ENCODE measurements at regions not wholly inside any gene's neighbourhood (a gene's known extent, or its start where the extent isn't known, plus 50 kb on each side); places are given as distances from the start of the nearest gene placed in this dataset.

GRCh38 chr9:104293877-104294276 is 199.8 kb downstream of the SMC2 start (continued):
- TF ChIP-seq SRSF9 (IDR thresholded peaks at IDR 0.05; ENCODE audit: borderline replicate concordance, insufficient read depth, low read depth, low read length, poor library complexity, severe bottlenecking), result no peak
- TF ChIP-seq CTCF (CRISPR knock-in tag; IDR thresholded peaks at IDR 0.05), result no peak
- TF ChIP-seq MXD3 (CRISPR knock-in tag; IDR thresholded peaks at IDR 0.05), result no peak
- TF ChIP-seq RBAK (CRISPR knock-in tag; IDR thresholded peaks at IDR 0.05), result no peak
- no peak for TF ChIP-seq ELF3 (CRISPR knock-in tag; IDR thresholded peaks at IDR 0.05)
- TF ChIP-seq SMAD1 (CRISPR knock-in tag; IDR thresholded peaks at IDR 0.05; ENCODE audit: borderline replicate concordance, low read depth), result no peak

GRCh38 chr9:104300124-104300523 is 203.9 kb upstream of the OR13F1 start:
- no peaks in the 10 kb centered on the region for H4K20me1 ChIP-seq (ENCODE audit: insufficient read depth, low read length)
- in situ Hi-C loops (cut with HindIII; ENCODE audit: extremely low pct_ligation_motif_present, low pct_unique_long_range_greater_than_20kb), result no loop called here
- H3K9ac ChIP-seq (ENCODE audit: insufficient read depth, low read depth, low read length), result no peak overlapping the region
- intact Hi-C loops (cut with micrococcal nuclease; ENCODE audit: unreplicated experiment), result no loop called here
- FAIRE-seq (no peak), ATAC-seq (no peak), DNase-seq (ENCODE audit: low spot score) (no peak)
- H3K27me3 ChIP-seq (ENCODE audit: control insufficient read depth in 1 of 2, insufficient read depth in 2 of 2, low read length in 2 of 2), result no peaks in the 10 kb centered on the region
- WGBS (ENCODE audit: low lambda C conversion rate), result 0% methylated on average over 1 of the region's 1 CpG
- H3K36me3 ChIP-seq (replicated peaks in 1 of 2; ENCODE audit: control insufficient read depth in 1 of 2, insufficient read depth in 2 of 2, low read length in 2 of 2), result no peaks in the 10 kb centered on the region
- H3K4me1 ChIP-seq (ENCODE audit: insufficient read depth, low read length), result no peaks in the 10 kb centered on the region
- no peaks in the 10 kb centered on the region for H3K9me3 ChIP-seq (ENCODE audit: low read length)
- no peak overlapping the region for H2AFZ ChIP-seq (ENCODE audit: low read length)
- no peak overlapping the region for H3K4me3 ChIP-seq (replicated peaks in 1 of 3; ENCODE audit: insufficient read depth in 1 of 3, low read depth in 2 of 3, low read length in 3 of 3)
- H3K79me2 ChIP-seq (ENCODE audit: insufficient read depth, low read length), result no peaks in the 10 kb centered on the region
- no peak overlapping the region for H3K4me2 ChIP-seq (ENCODE audit: low read depth, low read length)
- TF ChIP-seq TBL1XR1 (IDR thresholded peaks at IDR 0.05; ENCODE audit: borderline replicate concordance, low read length, partially characterized antibody) (no peak), MAFK (conservative IDR thresholded peaks at IDR 0.05 in 1 of 2, IDR thresholded peaks at IDR 0.05 in 1 of 2; ENCODE audit: low read length in 2 of 2) (peak; percentile 93 to 96), FOXO4 (CRISPR knock-in tag; conservative IDR thresholded peaks at IDR 0.05) (no peak), ZNF432 (CRISPR knock-in tag; IDR thresholded peaks at IDR 0.05; ENCODE audit: borderline replicate concordance) (no peak), SALL2 (CRISPR knock-in tag; IDR thresholded peaks at IDR 0.05) (no peak), SYNCRIP (IDR thresholded peaks at IDR 0.05; ENCODE audit: insufficient read depth, low read depth, low read length) (no peak), MAFF (IDR thresholded peaks at IDR 0.05; ENCODE audit: low read depth, low read length) (peak; percentile 94)
- ChIA-PET CTCF (ENCODE audit: low intra/inter-chr PET ratio, low total read pairs) (no interaction called here), POLR2A (no interaction called here)
- no TSS peak for BruUV-seq (replicated peaks)
- H3K27ac ChIP-seq (ENCODE audit: extremely low read length, insufficient read depth, low read length), result no peak overlapping the region
